ENCODE measurements at regions not wholly inside any gene's neighbourhood (a gene's known extent, or its start where the extent isn't known, plus 50 kb on each side); places are given as distances from the start of the nearest gene placed in this dataset.

DNA sequence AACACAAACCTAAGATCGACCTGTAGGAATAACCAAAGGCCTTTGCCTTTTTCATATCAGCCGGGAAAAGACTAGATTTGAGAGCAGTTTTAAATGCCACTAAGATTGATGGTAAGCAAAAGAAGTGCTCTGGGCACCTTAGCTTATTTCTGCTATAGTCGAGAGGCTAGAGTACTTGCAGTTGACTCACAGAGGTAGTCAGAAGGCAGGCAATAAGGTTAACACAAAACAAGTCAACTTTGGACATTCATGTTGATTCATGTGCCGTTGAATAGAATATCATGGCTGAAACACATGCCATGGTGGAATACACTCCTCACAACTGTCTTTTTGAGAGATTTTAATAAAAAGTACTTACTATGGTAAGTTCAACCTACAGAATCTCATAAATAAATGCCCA lies 507.6 kb downstream of the ZEB2 start:
- Mint-ChIP-seq H3K4me3 (ENCODE audit: unreplicated experiment) (no peak overlapping the region), H3K4me1 (ENCODE audit: low read depth) (peaks cover 22% of the 10 kb centered on the region), H3K36me3 (ENCODE audit: low read depth) (peaks cover 2% of the 10 kb centered on the region), H3K9me3 (ENCODE audit: low read depth) (peaks cover 3% of the 10 kb centered on the region), H3K27me3 (ENCODE audit: low read depth) (no peaks in the 10 kb centered on the region), H3K27ac (ENCODE audit: unreplicated experiment) (no peak overlapping the region)
- no peak for DNase-seq (ENCODE audit: low spot score)
- TF ChIP-seq CTCF (IDR thresholded peaks at IDR 0.05), result no peak

- Mint-ChIP-seq H3K4me1 (ENCODE audit: low read depth) (peaks cover 22% of the 10 kb centered on the region), H3K27me3 (ENCODE audit: low read depth) (no peaks in the 10 kb centered on the region), H3K27ac (ENCODE audit: unreplicated experiment) (no peak overlapping the region), H3K4me3 (ENCODE audit: unreplicated experiment) (no peak overlapping the region), H3K9me3 (ENCODE audit: low read depth) (peaks cover 3% of the 10 kb centered on the region), H3K36me3 (ENCODE audit: low read depth) (peaks cover 2% of the 10 kb centered on the region)
- DNase-seq (ENCODE audit: low spot score), result no peak
- TF ChIP-seq CTCF (IDR thresholded peaks at IDR 0.05), result no peak
Measured at GRCh38 chr2:144011553-144011952, 508.4 kb downstream of the ZEB2 start.

- peaks cover 2% of the 10 kb centered on the region for H3K36me3 Mint-ChIP-seq (ENCODE audit: low read depth)
- no peak for DNase-seq (ENCODE audit: low spot score)
Measured at GRCh38 chr2:144011098-144011497, 508.8 kb downstream of the ZEB2 start.

DNA sequence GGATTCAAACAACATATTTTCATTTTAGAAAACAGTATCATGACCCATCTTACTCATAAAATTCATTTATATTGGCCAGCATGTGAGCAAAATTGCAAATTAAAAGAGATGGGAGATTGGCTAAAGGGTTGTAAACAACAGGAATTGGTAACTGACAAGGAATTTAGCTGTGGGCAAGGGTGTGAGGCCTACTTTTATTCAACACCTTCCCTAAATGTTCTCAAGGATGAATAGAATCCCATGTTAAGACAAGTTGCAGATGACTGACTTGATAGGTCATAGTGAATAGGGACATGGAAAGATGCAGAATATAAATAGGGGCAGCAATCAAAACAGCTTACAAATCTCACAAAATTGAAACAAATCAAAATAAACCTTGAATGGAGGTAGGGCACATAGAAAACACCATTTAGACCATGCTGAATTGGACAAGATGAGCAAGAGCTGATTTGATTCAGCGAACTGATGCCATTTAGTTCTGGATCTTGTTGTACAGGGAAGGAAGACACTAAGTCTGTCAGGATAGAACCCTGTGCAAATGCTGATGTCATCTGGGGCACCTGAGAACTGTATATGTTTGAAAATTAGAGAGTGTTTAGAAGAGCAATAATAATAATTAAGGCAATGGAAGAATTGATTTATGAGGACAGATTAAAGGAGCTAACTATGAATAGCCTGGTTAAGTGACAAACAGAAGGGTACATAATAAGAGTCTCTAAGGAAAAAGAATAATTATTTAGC lies 509.7 kb downstream of the ZEB2 start:
- no peaks in the 10 kb centered on the region for H3K27me3 Mint-ChIP-seq (ENCODE audit: low read depth)
- peaks cover 2% of the 10 kb centered on the region for H3K36me3 Mint-ChIP-seq (ENCODE audit: low read depth)
- no peak for TF ChIP-seq CTCF (IDR thresholded peaks at IDR 0.05)
- no peak overlapping the region for H3K4me3 Mint-ChIP-seq (ENCODE audit: unreplicated experiment)
- DNase-seq (ENCODE audit: low spot score), result no peak
- peaks cover 12% of the 10 kb centered on the region for H3K4me1 Mint-ChIP-seq (ENCODE audit: low read depth)
- H3K9me3 Mint-ChIP-seq (ENCODE audit: low read depth), result no peaks in the 10 kb centered on the region
- no peak overlapping the region for H3K27ac Mint-ChIP-seq (ENCODE audit: unreplicated experiment)

More at GRCh38 chr2:144011098-144011497, 508.8 kb downstream of the ZEB2 start:
- Mint-ChIP-seq H3K27me3 (ENCODE audit: low read depth) (no peaks in the 10 kb centered on the region), H3K27ac (ENCODE audit: unreplicated experiment) (no peak overlapping the region), H3K4me3 (ENCODE audit: unreplicated experiment) (no peak overlapping the region), H3K4me1 (ENCODE audit: low read depth) (peaks cover 20% of the 10 kb centered on the region), H3K9me3 (ENCODE audit: low read depth) (peaks cover 3% of the 10 kb centered on the region)
- no peak for TF ChIP-seq CTCF (IDR thresholded peaks at IDR 0.05)

DNA sequence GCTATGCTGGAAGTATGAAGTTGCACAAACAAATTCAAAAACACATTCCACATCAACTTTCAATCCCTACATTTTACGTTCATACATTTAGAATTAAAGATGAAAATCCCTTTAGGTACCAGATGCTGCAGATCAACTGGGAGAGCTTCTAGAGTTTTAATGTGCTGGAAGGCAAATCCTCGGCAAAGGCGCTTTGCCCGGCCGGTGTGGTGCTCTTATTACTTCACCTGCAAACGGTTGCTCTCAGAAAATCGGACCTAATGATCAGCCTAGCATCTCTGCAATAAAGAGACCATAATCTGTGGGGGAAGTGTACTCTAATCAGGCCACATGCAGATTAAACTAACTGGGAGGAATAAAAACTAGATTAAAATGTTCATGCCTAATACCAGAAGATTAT lies 513.8 kb downstream of the ZEB2 start:
- Mint-ChIP-seq H3K4me1 (ENCODE audit: low read depth) (no peaks in the 10 kb centered on the region), H3K27ac (ENCODE audit: unreplicated experiment) (no peak overlapping the region), H3K9me3 (ENCODE audit: low read depth) (no peaks in the 10 kb centered on the region), H3K36me3 (ENCODE audit: low read depth) (peaks cover 2% of the 10 kb centered on the region), H3K4me3 (ENCODE audit: unreplicated experiment) (no peak overlapping the region), H3K27me3 (ENCODE audit: low read depth) (no peaks in the 10 kb centered on the region)
- no peak for TF ChIP-seq CTCF (IDR thresholded peaks at IDR 0.05)
- DNase-seq (ENCODE audit: low spot score), result no peak

Data from chondrocyte (in vitro differentiated cells).